NOMO-1 treated with DMSO at 0.1 percent for 48 hours (cell line): ENCODE measurements at regions not wholly inside any gene's neighbourhood (a gene's known extent, or its start where the extent isn't known, plus 50 kb on each side); places are given as distances from the start of the nearest gene placed in this dataset.
A peak's percentile ranks its signal among the peaks of the same experiment; 100 is the strongest.
"Not testable (repeated sequence)": the region's sequence is repeated elsewhere in the genome, so short reads cannot be mapped to it uniquely, and the experiment has no call there.

Experiments
- DNase-seq: peaks from one replicate; lab custom pipeline; 2025; ENCODE audit not compliant: unreplicated experiment; lab: John Stamatoyannopoulos, UW

GRCh38 chr1:174105086-174105485 lies 54.2 kb upstream of the RABGAP1L start:
- no peak for DNase-seq

- DNase-seq: no peak
Observed at GRCh38 chr1:174103766-174104165, 55.6 kb upstream of the RABGAP1L start.

GRCh38 chr1:174101976-174102375 lies 57.3 kb upstream of the RABGAP1L start:
- DNase-seq: not testable (repeated sequence)

- DNase-seq: no peak
Observed at GRCh38 chr1:174097426-174097825, 61.9 kb upstream of the RABGAP1L start.

- not testable (repeated sequence) for DNase-seq
Observed at GRCh38 chr1:174093789-174094188, 65.5 kb upstream of the RABGAP1L start.

GRCh38 chr1:174090471-174090870 lies 68.3 kb upstream of the RC3H1 start:
- DNase-seq: no peak

GRCh38 chr1:174080819-174081218 lies 58.7 kb upstream of the RC3H1 start:
- DNase-seq: no peak

GRCh38 chr1:174079796-174080195 lies 57.6 kb upstream of the RC3H1 start:
- no peak for DNase-seq

- not testable (repeated sequence) for DNase-seq
Observed at GRCh38 chr1:174078916-174079315, 56.8 kb upstream of the RC3H1 start.

GRCh38 chr1:174077749-174078490 lies 55.8 kb upstream of the RC3H1 start:
- DNase-seq: no peak

- DNase-seq: no peak
Observed at GRCh38 chr1:174075245-174075692, 53.1 kb upstream of the RC3H1 start.

GRCh38 chr1:174074757-174075156 lies 52.6 kb upstream of the RC3H1 start:
- DNase-seq: peak; percentile 36

GRCh38 chr1:174072581-174072980 lies 50.4 kb upstream of the RC3H1 start:
- DNase-seq: no peak
